Thyroid gland (tissue), 4 donors: ENCODE measurements at regions not wholly inside any gene's neighbourhood (a gene's known extent, or its start where the extent isn't known, plus 50 kb on each side); places are given as distances from the start of the nearest gene placed in this dataset.

Source experiments
- CTCF ChIP-seq, 6 experiments: fragments of 200-600 bp in 3 of 6; fragments of 450-650 bp in 3 of 6; sonication (generic) in 3 of 6; IDR thresholded peaks; one replicate each; pipeline ENCODE4 v1.5.1; 2016 to 2019; ENCODE audit warnings: antibody characterized with exemption in 6 of 6, mild to moderate bottlenecking in 2 of 6, inconsistent platforms in 1 of 6, moderate library complexity in 1 of 6
- POLR2A ChIP-seq, 2 donors: fragments of 450-650 bp; IDR thresholded peaks; one replicate each; pipeline ENCODE4 v1.6.1; 2017; ENCODE audit warnings: antibody characterized with exemption in 2 of 2, mild to moderate bottlenecking in 2 of 2, moderate library complexity in 1 of 2

- TF ChIP-seq POLR2A (IDR thresholded peaks at IDR 0.05) (no peak), CTCF (IDR thresholded peaks at IDR 0.05) (no peak)
Measured at GRCh38 chr10:88149906-88150305, 286.5 kb downstream of the PTEN start.
